ENCODE measurements at regions not wholly inside any gene's neighbourhood (a gene's known extent, or its start where the extent isn't known, plus 50 kb on each side); places are given as distances from the start of the nearest gene placed in this dataset.
"Not testable (repeated sequence)": the region's sequence is repeated elsewhere in the genome, so short reads cannot be mapped to it uniquely, and the experiment has no call there.

GRCh38 chr4:159029481-159029880 is 73.4 kb upstream of the RAPGEF2 start:
- FAIRE-seq (no peak), DNase-seq (ENCODE audit: low spot score in 2 of 2) (no peak)

GRCh38 chr4:159030297-159030696 is 72.6 kb upstream of the RAPGEF2 start:
- not testable (repeated sequence) for FAIRE-seq; DNase-seq (ENCODE audit: low spot score in 2 of 2)

GRCh38 chr4:159035570-159035969 is 67.3 kb upstream of the RAPGEF2 start:
- FAIRE-seq: no peak

GRCh38 chr4:159038536-159038935 is 64.3 kb upstream of the RAPGEF2 start:
- DNase-seq (ENCODE audit: low spot score in 2 of 2) (no peak), FAIRE-seq (no peak)

More at GRCh38 chr4:159035570-159035969, 67.3 kb upstream of the RAPGEF2 start:
- DNase-seq (ENCODE audit: low spot score in 2 of 2): no peak

GRCh38 chr4:159041054-159042034 is 61.5 kb upstream of the RAPGEF2 start:
- DNase-seq (ENCODE audit: low spot score in 2 of 2) (no peak), FAIRE-seq (no peak)

- no peak for FAIRE-seq
- no peak for DNase-seq (ENCODE audit: low spot score in 2 of 2)
Observed at GRCh38 chr4:159042097-159042605, 60.7 kb upstream of the RAPGEF2 start.

- no peak for FAIRE-seq
Observed at GRCh38 chr4:159042868-159043267, 60.0 kb upstream of the RAPGEF2 start.

GRCh38 chr4:159043861-159044260 is 59.0 kb upstream of the RAPGEF2 start:
- FAIRE-seq: no peak
- DNase-seq (ENCODE audit: low spot score in 2 of 2): no peak

More at GRCh38 chr4:159042868-159043267, 60.0 kb upstream of the RAPGEF2 start:
- DNase-seq (ENCODE audit: low spot score in 2 of 2): no peak

GRCh38 chr4:159045321-159045720 is 57.6 kb upstream of the RAPGEF2 start:
- FAIRE-seq: no peak

GRCh38 chr4:159046683-159047082 is 56.2 kb upstream of the RAPGEF2 start:
- no peak for DNase-seq (ENCODE audit: low spot score in 2 of 2)
- no peak for FAIRE-seq

More at GRCh38 chr4:159045321-159045720, 57.6 kb upstream of the RAPGEF2 start:
- DNase-seq (ENCODE audit: low spot score in 2 of 2): no peak

GRCh38 chr4:159047478-159048165 is 55.3 kb upstream of the RAPGEF2 start:
- DNase-seq (ENCODE audit: low spot score in 2 of 2) (peak in 1 of 2 donors; percentile 10), FAIRE-seq (no peak)

- FAIRE-seq (no peak), DNase-seq (ENCODE audit: low spot score in 2 of 2) (peak; percentile 8 to 37)
Observed at GRCh38 chr4:159048166-159048886, 54.6 kb upstream of the RAPGEF2 start.

- DNase-seq (ENCODE audit: low spot score in 2 of 2) (no peak), FAIRE-seq (no peak)
Observed at GRCh38 chr4:159049780-159050375, 53.0 kb upstream of the RAPGEF2 start.

- DNase-seq (ENCODE audit: low spot score in 2 of 2) (no peak), FAIRE-seq (no peak)
Observed at GRCh38 chr4:159051245-159052071, 51.4 kb upstream of the RAPGEF2 start.

GRCh38 chr4:159052315-159052714 is 50.6 kb upstream of the RAPGEF2 start:
- DNase-seq (ENCODE audit: low spot score in 2 of 2) (no peak), FAIRE-seq (no peak)

Data from frontal cortex (tissue), 3 donors.